Keratinocyte (primary cell): ENCODE measurements at regions not wholly inside any gene's neighbourhood (a gene's known extent, or its start where the extent isn't known, plus 50 kb on each side); places are given as distances from the start of the nearest gene placed in this dataset.

Experiments used
- DNase-seq: peaks from one replicate; pipeline ENCODE4 v3.0.0-alpha.2; 2011; ENCODE audit warnings: low read depth, missing footprints, low spot score
- FAIRE-seq: peaks from 2 replicates; lab custom pipeline; 2011; peaks lifted over from hg19 to GRCh38; lab: Jason Lieb, UNC
- H2AFZ ChIP-seq: 2 replicates; pipeline ENCODE4 v1.6.0; 2012; ENCODE audit warnings: low read length, control low read depth, inconsistent platforms; ENCODE audit not compliant: control insufficient read depth
- H3K27ac ChIP-seq: 2 replicates; pipeline ENCODE4 v1.5.1; 2011; ENCODE audit warnings: low read length; ENCODE audit not compliant: control insufficient read depth, insufficient read depth
- H3K27me3 ChIP-seq: 3 replicates; pipeline ENCODE4 v1.6.0; 2011; ENCODE audit warnings: low read length; ENCODE audit not compliant: control insufficient read depth, insufficient read depth; ENCODE audit errors: extremely low read depth
- H3K36me3 ChIP-seq, 2 experiments: 2 replicates in 1 of 2; 3 replicates in 1 of 2; pipeline ENCODE4 v1.5.1; 2011; ENCODE audit warnings: low read length in 2 of 2, mild to moderate bottlenecking in 1 of 2; ENCODE audit not compliant: control insufficient read depth in 2 of 2, insufficient read depth in 2 of 2; ENCODE audit errors: extremely low read depth in 1 of 2
- H3K4me1 ChIP-seq: 3 replicates; pipeline ENCODE4 v1.5.1; 2011; ENCODE audit warnings: low read length; ENCODE audit not compliant: control insufficient read depth, insufficient read depth; ENCODE audit errors: extremely low read depth
- H3K4me2 ChIP-seq: 3 replicates; pipeline ENCODE4 v1.6.0; 2011; ENCODE audit warnings: low read depth, low read length; ENCODE audit not compliant: control insufficient read depth, insufficient read depth; ENCODE audit errors: extremely low read depth
- H3K4me3 ChIP-seq, 3 experiments: fragments of 200-600 bp in 1 of 3; sonication (generic) in 1 of 3; 2 replicates in 2 of 3; 3 replicates in 1 of 3; pipeline ENCODE4 v1.5.1; 2011 to 2016; ENCODE audit warnings: low read length in 3 of 3, mild to moderate bottlenecking in 3 of 3, control low read depth in 2 of 3, inconsistent platforms in 1 of 3, low read depth in 1 of 3, mixed read lengths in 1 of 3, mixed run types in 1 of 3, moderate library complexity in 1 of 3; ENCODE audit not compliant: control insufficient read depth in 2 of 3, insufficient read depth in 2 of 3; ENCODE audit errors: extremely low read depth in 1 of 3
- H3K79me2 ChIP-seq: 2 replicates; pipeline ENCODE4 v1.6.0; 2012; ENCODE audit warnings: low read length; ENCODE audit not compliant: control insufficient read depth, insufficient read depth
- H3K9ac ChIP-seq: 3 replicates; pipeline ENCODE4 v1.6.0; 2011; ENCODE audit warnings: low read length; ENCODE audit not compliant: control insufficient read depth, insufficient read depth; ENCODE audit errors: extremely low read depth
- H3K9me1 ChIP-seq: 3 replicates; pipeline ENCODE4 v1.6.0; 2011; ENCODE audit warnings: low read length; ENCODE audit not compliant: control insufficient read depth, insufficient read depth; ENCODE audit errors: extremely low read depth
- H3K9me3 ChIP-seq: 2 replicates; pipeline ENCODE4 v1.5.1; 2012; ENCODE audit warnings: low read depth, low read length; ENCODE audit not compliant: control insufficient read depth
- H4K20me1 ChIP-seq: 3 replicates; pipeline ENCODE4 v1.6.0; 2011; ENCODE audit warnings: low read length; ENCODE audit not compliant: control insufficient read depth, insufficient read depth; ENCODE audit errors: extremely low read depth
- EZH2 ChIP-seq: IDR thresholded peaks from one replicate; pipeline ENCODE4 v1.6.1; 2012; ENCODE audit warnings: inconsistent platforms, mild to moderate bottlenecking, low read length, moderate library complexity
- dilution Hi-C: fragments of 300-500 bp; cut with MboI; formaldehyde crosslinking; loops from one replicate; pipeline ENCODE4 v1.7.0; 2020; ENCODE audit warnings: low sequenced_read_pairs; ENCODE audit not compliant: extremely low pct_ligation_motif_present
- TF ChIP-seq, protein P1 (sequence below), 3 experiments: IDR thresholded peaks in 1 of 3; conservative IDR thresholded peaks in 1 of 3; optimal IDR thresholded peaks in 1 of 3; 2 replicates in 2 of 3; 3 replicates in 1 of 3; pipeline versions ENCODE3 to v1.5.1; 2011; ENCODE audit warnings: low read length in 3 of 3, mild to moderate bottlenecking in 3 of 3, moderate library complexity in 2 of 3, control low read depth in 1 of 3, inconsistent platforms in 1 of 3; ENCODE audit not compliant: insufficient read depth in 2 of 3; ENCODE audit errors: extremely low read depth in 1 of 3

DNA sequence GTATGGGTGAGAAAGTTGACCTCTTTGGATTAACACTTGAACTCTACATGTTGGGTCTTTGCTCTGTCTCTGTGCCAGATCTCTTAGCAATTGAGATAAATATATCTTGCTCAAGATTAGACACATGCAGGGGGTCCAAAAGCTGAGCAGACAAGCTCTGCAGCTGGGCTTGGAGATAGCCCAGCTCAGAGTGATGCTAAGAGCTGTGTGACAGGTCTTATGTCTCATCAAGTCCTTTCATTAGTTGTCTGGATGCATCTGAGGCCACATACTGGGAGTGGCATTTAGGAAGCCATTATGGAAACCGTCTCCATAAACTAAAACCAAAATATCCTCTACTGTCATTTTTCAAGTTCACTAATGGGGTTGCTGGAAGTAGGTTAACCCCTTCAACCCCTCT is 289.4 kb upstream of the DUSP10 start:
- no peaks in the 10 kb centered on the region for H4K20me1 ChIP-seq
- H3K36me3 ChIP-seq: no peaks in the 10 kb centered on the region
- H3K9ac ChIP-seq: no peak overlapping the region
- H3K4me2 ChIP-seq: no peak overlapping the region
- no peak overlapping the region for H3K27ac ChIP-seq
- no peaks in the 10 kb centered on the region for H3K9me1 ChIP-seq
- TF ChIP-seq, protein P1, sequence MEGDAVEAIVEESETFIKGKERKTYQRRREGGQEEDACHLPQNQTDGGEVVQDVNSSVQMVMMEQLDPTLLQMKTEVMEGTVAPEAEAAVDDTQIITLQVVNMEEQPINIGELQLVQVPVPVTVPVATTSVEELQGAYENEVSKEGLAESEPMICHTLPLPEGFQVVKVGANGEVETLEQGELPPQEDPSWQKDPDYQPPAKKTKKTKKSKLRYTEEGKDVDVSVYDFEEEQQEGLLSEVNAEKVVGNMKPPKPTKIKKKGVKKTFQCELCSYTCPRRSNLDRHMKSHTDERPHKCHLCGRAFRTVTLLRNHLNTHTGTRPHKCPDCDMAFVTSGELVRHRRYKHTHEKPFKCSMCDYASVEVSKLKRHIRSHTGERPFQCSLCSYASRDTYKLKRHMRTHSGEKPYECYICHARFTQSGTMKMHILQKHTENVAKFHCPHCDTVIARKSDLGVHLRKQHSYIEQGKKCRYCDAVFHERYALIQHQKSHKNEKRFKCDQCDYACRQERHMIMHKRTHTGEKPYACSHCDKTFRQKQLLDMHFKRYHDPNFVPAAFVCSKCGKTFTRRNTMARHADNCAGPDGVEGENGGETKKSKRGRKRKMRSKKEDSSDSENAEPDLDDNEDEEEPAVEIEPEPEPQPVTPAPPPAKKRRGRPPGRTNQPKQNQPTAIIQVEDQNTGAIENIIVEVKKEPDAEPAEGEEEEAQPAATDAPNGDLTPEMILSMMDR (optimal IDR thresholded peaks at IDR 0.05 in 1 of 3, IDR thresholded peaks at IDR 0.05 in 1 of 3, conservative IDR thresholded peaks at IDR 0.05 in 1 of 3; ENCODE audit: extremely low read depth in 1 of 3, insufficient read depth in 2 of 3, low read length in 3 of 3): no peak
- no peak for TF ChIP-seq EZH2
- H3K79me2 ChIP-seq: no peaks in the 10 kb centered on the region
- no peaks in the 10 kb centered on the region for H3K27me3 ChIP-seq
- FAIRE-seq (no peak), DNase-seq (no peak)
- H3K9me3 ChIP-seq: no peaks in the 10 kb centered on the region
- no peaks in the 10 kb centered on the region for H3K4me1 ChIP-seq
- dilution Hi-C loops: no loop called here
- no peak overlapping the region for H3K4me3 ChIP-seq
- no peak overlapping the region for H2AFZ ChIP-seq

DNA sequence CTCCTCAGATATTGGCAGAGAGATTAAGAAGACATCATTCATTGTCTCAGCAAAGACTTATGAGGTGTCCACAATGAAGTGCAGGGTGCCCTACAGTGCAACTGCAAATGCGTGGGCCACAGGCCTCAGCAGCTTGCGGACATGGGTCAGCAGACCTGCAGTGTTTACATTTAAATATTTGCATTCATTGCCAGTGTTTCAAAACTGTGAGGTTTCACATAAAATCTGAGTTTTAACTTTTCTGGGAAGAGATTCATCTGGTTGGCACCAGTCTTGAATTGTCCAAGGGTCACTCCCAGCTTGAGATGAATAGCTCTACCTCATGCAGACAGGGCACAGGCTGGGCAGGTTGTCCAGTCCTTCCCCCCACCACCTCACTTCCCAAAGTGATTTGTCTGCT is 286.8 kb upstream of the DUSP10 start:
- Histone ChIP-seq H3K27ac (no peak overlapping the region), H4K20me1 (no peaks in the 10 kb centered on the region), H3K4me2 (no peak overlapping the region), H3K36me3 (no peaks in the 10 kb centered on the region), H3K4me3 (no peak overlapping the region), H3K9me1 (no peaks in the 10 kb centered on the region), H3K4me1 (no peaks in the 10 kb centered on the region), H2AFZ (no peak overlapping the region), H3K9ac (no peak overlapping the region), H3K27me3 (no peaks in the 10 kb centered on the region), H3K79me2 (no peaks in the 10 kb centered on the region), H3K9me3 (no peaks in the 10 kb centered on the region)
- dilution Hi-C loops: no loop called here
- TF ChIP-seq, protein P1 (optimal IDR thresholded peaks at IDR 0.05 in 1 of 3, IDR thresholded peaks at IDR 0.05 in 1 of 3, conservative IDR thresholded peaks at IDR 0.05 in 1 of 3; ENCODE audit: extremely low read depth in 1 of 3, insufficient read depth in 2 of 3, low read length in 3 of 3): no peak
- no peak for TF ChIP-seq EZH2
- DNase-seq (no peak), FAIRE-seq (no peak)
